Transverse colon (tissue), 4 donors: ENCODE measurements at regions not wholly inside any gene's neighbourhood (a gene's known extent, or its start where the extent isn't known, plus 50 kb on each side); places are given as distances from the start of the nearest gene placed in this dataset.

Source experiments
- EP300 ChIP-seq: sonication (generic); formaldehyde crosslinking; IDR thresholded peaks from one replicate; pipeline ENCODE4 v1.6.1; 2017; ENCODE audit warnings: antibody characterized with exemption, low read depth
- POLR2A ChIP-seq: fragments of 450-650 bp; IDR thresholded peaks from one replicate; pipeline ENCODE4 v1.6.1; 2016; ENCODE audit warnings: antibody characterized with exemption, mild to moderate bottlenecking, moderate library complexity
- POLR2AphosphoS5 ChIP-seq, 3 donors: sonication (generic); formaldehyde crosslinking; IDR thresholded peaks; one replicate each; pipeline ENCODE4 v1.6.1; 2016; ENCODE audit warnings: antibody characterized with exemption in 3 of 3
- TF ChIP-seq, protein P1 (sequence below), 5 experiments: fragments of 200-600 bp in 3 of 5; fragments of 450-650 bp in 2 of 5; sonication (generic) in 3 of 5; IDR thresholded peaks; 1 replicate in 2 of 5; 2 replicates in 3 of 5; pipeline ENCODE4 v1.5.1; 2016 to 2017; ENCODE audit warnings: antibody characterized with exemption in 5 of 5, inconsistent platforms in 3 of 5, mild to moderate bottlenecking in 2 of 5, moderate library complexity in 1 of 5

DNA sequence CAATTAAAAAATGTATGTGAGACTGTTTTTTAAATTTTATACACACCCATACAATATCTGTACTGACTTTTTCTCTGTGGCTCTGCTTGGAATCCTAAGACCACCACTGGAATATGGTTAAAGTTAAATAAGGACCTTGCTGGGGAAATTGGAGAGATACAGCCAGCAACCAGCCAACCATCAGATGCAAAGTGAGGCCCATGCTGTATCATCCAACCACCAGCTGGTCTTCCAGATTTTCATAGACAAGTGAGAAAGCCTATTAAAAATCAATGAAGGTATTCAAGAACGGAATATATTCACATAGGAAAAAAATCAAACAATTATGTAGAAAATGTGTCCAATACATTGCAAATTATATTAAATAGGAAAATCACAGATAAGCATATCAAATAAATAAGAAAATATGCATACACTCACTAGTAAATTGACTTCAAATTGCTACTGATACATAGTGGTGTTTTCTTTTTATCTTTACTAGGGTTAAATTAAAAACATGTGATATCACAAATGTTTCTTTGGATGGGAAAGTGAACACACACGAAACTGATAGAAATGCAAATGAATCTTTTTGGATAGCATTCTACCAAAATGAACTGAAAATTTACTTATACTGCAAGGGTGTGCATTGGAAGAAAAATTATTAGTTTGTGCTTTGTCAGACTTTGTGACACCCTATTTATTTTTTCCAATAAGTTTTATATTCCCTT is 1486.3 kb downstream of the BRINP3 start:
- TF ChIP-seq, protein P1, sequence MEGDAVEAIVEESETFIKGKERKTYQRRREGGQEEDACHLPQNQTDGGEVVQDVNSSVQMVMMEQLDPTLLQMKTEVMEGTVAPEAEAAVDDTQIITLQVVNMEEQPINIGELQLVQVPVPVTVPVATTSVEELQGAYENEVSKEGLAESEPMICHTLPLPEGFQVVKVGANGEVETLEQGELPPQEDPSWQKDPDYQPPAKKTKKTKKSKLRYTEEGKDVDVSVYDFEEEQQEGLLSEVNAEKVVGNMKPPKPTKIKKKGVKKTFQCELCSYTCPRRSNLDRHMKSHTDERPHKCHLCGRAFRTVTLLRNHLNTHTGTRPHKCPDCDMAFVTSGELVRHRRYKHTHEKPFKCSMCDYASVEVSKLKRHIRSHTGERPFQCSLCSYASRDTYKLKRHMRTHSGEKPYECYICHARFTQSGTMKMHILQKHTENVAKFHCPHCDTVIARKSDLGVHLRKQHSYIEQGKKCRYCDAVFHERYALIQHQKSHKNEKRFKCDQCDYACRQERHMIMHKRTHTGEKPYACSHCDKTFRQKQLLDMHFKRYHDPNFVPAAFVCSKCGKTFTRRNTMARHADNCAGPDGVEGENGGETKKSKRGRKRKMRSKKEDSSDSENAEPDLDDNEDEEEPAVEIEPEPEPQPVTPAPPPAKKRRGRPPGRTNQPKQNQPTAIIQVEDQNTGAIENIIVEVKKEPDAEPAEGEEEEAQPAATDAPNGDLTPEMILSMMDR (IDR thresholded peaks at IDR 0.05), result no peak
- no peak for TF ChIP-seq POLR2AphosphoS5 (IDR thresholded peaks at IDR 0.05)
- no peak for TF ChIP-seq POLR2A
- TF ChIP-seq EP300, result no peak
